OCI-LY7 (cell line): ENCODE measurements at regions not wholly inside any gene's neighbourhood (a gene's known extent, or its start where the extent isn't known, plus 50 kb on each side); places are given as distances from the start of the nearest gene placed in this dataset.

Experiments
- BruUV-seq: library from RNA; stranded (reverse); fragments of 400-500 nt; replicated peaks from 2 replicates; lab custom pipeline; 2021; lab: Mats Ljungman, UMichigan
- CTCF ChIA-PET: fragments of 300-600 bp; sonication (Branson Sonifier 250); formaldehyde crosslinking; loops from one replicate; lab custom pipeline; 2022; ENCODE audit warnings: antibody characterized with exemption; ENCODE audit not compliant: unreplicated experiment; lab: Charles Lee
- POLR2A ChIA-PET: fragments of 300-600 bp; sonication (Branson Sonifier 250); formaldehyde crosslinking; loops from one replicate; lab custom pipeline; 2022; ENCODE audit warnings: antibody characterized with exemption; lab: Charles Lee
- DNase-seq: peaks from one replicate; pipeline ENCODE4 v3.0.0-alpha.2; 2015; ENCODE audit warnings: low spot score
- H2AFZ ChIP-seq: fragments of 200-600 bp; sonication (generic), shearing (Covaris generic); 2 replicates; pipeline ENCODE4 v1.6.1; 2014; ENCODE audit warnings: mild to moderate bottlenecking, antibody characterized with exemption, low read length, moderate library complexity
- H3K27ac ChIP-seq: fragments of 200-600 bp; sonication (generic); 2 replicates; pipeline ENCODE4 v1.5.1; 2014; ENCODE audit warnings: mixed run types, low read depth, mild to moderate bottlenecking, moderate library complexity, low read length, inconsistent platforms; ENCODE audit not compliant: poor library complexity, severe bottlenecking
- H3K36me3 ChIP-seq: fragments of 200-600 bp; sonication (generic); 2 replicates; pipeline ENCODE4 v1.6.1; 2014; ENCODE audit warnings: mild to moderate bottlenecking, antibody characterized with exemption, low read length, moderate library complexity, mixed read lengths; ENCODE audit not compliant: insufficient read depth
- H3K4me1 ChIP-seq: fragments of 200-600 bp; sonication (generic); 2 replicates; pipeline ENCODE4 v1.5.1; 2014; ENCODE audit warnings: mild to moderate bottlenecking, low read length; ENCODE audit not compliant: insufficient read depth, poor library complexity, severe bottlenecking
- H3K4me2 ChIP-seq: fragments of 200-600 bp; sonication (generic); 2 replicates; pipeline ENCODE4 v1.6.1; 2014; ENCODE audit warnings: mild to moderate bottlenecking, low read length
- H3K4me3 ChIP-seq: fragments of 200-600 bp; sonication (generic); 2 replicates; pipeline ENCODE4 v1.5.1; 2014; ENCODE audit warnings: mild to moderate bottlenecking, low read depth, low read length; ENCODE audit not compliant: poor library complexity, severe bottlenecking
- H3K79me2 ChIP-seq: fragments of 200-600 bp; sonication (generic); 2 replicates; pipeline ENCODE4 v1.6.1; 2016; ENCODE audit warnings: low read depth, mild to moderate bottlenecking, low read length, moderate library complexity, mixed read lengths; ENCODE audit not compliant: insufficient read depth
- H3K9me2 ChIP-seq: fragments of 200-600 bp; sonication (generic); 2 replicates; pipeline ENCODE4 v1.6.1; 2016; ENCODE audit warnings: mild to moderate bottlenecking, low read length, mixed read lengths; ENCODE audit not compliant: insufficient read depth
- H3K9me3 ChIP-seq: fragments of 200-600 bp; sonication (generic); 2 replicates; pipeline ENCODE4 v1.6.1; 2014; ENCODE audit warnings: mild to moderate bottlenecking, mixed run types, low read length, mixed read lengths
- H4K20me1 ChIP-seq: fragments of 200-600 bp; sonication (generic); 2 replicates; pipeline ENCODE4 v1.6.1; 2014; ENCODE audit warnings: mild to moderate bottlenecking, antibody characterized with exemption, low read length, moderate library complexity, mixed read lengths; ENCODE audit not compliant: insufficient read depth
- EZH2phosphoT487 ChIP-seq: fragments of 200-600 bp; sonication (generic); IDR thresholded peaks from 2 replicates; pipeline ENCODE4 v1.6.1; 2018; ENCODE audit warnings: low read depth, borderline replicate concordance, mild to moderate bottlenecking, mixed run types, antibody characterized with exemption, low read length, moderate library complexity, mixed read lengths
- intact Hi-C: fragments of 100-400 bp; cut with micrococcal nuclease; formaldehyde crosslinking; loops from one replicate; pipeline ENCODE4 v1.10.0; 2022; ENCODE audit not compliant: unreplicated experiment
- TF ChIP-seq, protein P1 (sequence below): fragments of 200-600 bp; sonication (generic); conservative IDR thresholded peaks from 2 replicates; pipeline ENCODE4 v1.5.1; 2014; ENCODE audit warnings: mild to moderate bottlenecking, antibody characterized with exemption, low read length, moderate library complexity, mixed read lengths

DNA sequence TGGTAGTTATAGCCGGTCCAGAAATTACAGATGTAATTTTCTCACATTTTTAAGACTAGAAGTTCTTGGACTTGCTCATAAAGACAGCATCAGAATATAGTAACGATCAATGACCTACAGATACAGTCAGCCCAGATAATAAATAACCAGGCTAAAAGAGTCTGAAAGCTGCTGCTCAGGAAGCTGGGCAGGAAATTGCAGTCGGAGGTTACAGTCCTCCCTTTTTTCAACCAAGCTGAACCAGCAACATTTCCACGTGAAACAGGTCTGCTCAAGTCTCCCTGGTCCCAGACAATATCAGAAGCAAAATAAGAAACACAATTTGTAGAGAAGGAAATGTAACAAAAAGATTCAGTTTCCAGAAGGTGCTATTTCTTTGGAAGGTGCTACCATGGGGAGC lies 457.4 kb downstream of the SIPA1L2 start:
- no peak overlapping the region for H2AFZ ChIP-seq
- H3K4me1 ChIP-seq = no peaks in the 10 kb centered on the region
- no TSS peak for BruUV-seq
- POLR2A ChIA-PET = interaction anchor here (0.6 to 1.0 kb wide), 2 partner anchors 16 to 70 kb away, joined by 3 to 4 read pairs; no protein-coding TSS in a partner anchor
- H4K20me1 ChIP-seq = no peaks in the 10 kb centered on the region
- CTCF ChIA-PET = no interaction called here
- no peak for TF ChIP-seq EZH2phosphoT487
- TF ChIP-seq, protein P1, sequence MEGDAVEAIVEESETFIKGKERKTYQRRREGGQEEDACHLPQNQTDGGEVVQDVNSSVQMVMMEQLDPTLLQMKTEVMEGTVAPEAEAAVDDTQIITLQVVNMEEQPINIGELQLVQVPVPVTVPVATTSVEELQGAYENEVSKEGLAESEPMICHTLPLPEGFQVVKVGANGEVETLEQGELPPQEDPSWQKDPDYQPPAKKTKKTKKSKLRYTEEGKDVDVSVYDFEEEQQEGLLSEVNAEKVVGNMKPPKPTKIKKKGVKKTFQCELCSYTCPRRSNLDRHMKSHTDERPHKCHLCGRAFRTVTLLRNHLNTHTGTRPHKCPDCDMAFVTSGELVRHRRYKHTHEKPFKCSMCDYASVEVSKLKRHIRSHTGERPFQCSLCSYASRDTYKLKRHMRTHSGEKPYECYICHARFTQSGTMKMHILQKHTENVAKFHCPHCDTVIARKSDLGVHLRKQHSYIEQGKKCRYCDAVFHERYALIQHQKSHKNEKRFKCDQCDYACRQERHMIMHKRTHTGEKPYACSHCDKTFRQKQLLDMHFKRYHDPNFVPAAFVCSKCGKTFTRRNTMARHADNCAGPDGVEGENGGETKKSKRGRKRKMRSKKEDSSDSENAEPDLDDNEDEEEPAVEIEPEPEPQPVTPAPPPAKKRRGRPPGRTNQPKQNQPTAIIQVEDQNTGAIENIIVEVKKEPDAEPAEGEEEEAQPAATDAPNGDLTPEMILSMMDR = no peak
- no peak overlapping the region for H3K27ac ChIP-seq
- no peak overlapping the region for H3K4me2 ChIP-seq
- no peaks in the 10 kb centered on the region for H3K79me2 ChIP-seq
- no peak for DNase-seq
- H3K36me3 ChIP-seq = no peaks in the 10 kb centered on the region
- H3K9me3 ChIP-seq = no peaks in the 10 kb centered on the region
- no peaks in the 10 kb centered on the region for H3K9me2 ChIP-seq
- intact Hi-C loops = no loop called here
- H3K4me3 ChIP-seq = no peak overlapping the region

DNA sequence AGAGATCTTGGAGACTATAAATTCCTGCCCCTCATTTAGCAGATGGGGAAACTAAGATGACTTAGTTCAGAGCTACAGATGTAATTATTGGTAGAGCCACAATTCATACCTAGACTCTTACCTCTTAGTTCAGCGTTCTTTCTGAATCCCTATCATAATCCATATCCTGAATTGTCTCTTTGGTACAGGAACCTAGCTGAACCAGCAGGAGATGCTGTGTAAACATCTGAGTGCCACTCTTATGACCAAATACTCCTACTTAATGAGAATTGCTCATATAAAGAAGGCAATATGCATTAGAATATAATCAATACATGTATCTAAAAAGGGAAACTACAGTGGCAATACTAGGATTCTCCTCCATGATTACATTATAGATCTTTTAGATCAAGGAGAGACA lies 459.0 kb downstream of the SIPA1L2 start:
- Histone ChIP-seq H4K20me1 (no peaks in the 10 kb centered on the region), H3K9me2 (no peaks in the 10 kb centered on the region), H3K4me3 (no peak overlapping the region), H2AFZ (no peak overlapping the region), H3K4me1 (no peaks in the 10 kb centered on the region), H3K27ac (no peak overlapping the region), H3K36me3 (no peaks in the 10 kb centered on the region), H3K4me2 (no peak overlapping the region), H3K9me3 (no peaks in the 10 kb centered on the region), H3K79me2 (no peaks in the 10 kb centered on the region)
- DNase-seq = no peak
- TF ChIP-seq EZH2phosphoT487 = no peak
- TF ChIP-seq, protein P1 = no peak
- ChIA-PET CTCF (no interaction called here), POLR2A (no interaction called here)
- no TSS peak for BruUV-seq
- intact Hi-C loops = no loop called here

DNA sequence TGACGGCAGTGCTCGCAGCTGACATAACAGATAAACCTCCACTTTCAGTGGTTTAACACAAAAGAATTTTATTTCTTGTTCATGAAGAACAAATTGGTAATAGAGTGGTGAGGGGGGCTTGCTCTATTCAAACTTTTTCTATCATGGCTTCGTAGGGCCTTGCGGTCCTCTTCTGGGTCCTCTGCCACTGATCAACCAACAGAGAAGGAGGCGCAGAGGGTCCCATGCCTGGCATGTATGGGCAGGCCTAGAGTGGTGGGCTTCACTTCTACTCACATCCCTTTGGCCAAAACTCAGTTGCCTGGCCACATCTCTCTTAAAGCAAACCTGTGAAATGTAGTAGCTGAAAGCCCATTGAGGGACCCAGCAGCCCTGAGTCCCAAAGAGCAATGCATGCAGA lies 460.5 kb downstream of the SIPA1L2 start:
- no peak for DNase-seq
- no peak for TF ChIP-seq EZH2phosphoT487
- TF ChIP-seq, protein P1 = no peak
- Histone ChIP-seq H4K20me1 (no peaks in the 10 kb centered on the region), H3K4me2 (no peak overlapping the region), H3K36me3 (no peaks in the 10 kb centered on the region), H3K9me3 (no peaks in the 10 kb centered on the region), H3K79me2 (no peaks in the 10 kb centered on the region), H3K9me2 (no peaks in the 10 kb centered on the region), H3K4me3 (no peak overlapping the region), H2AFZ (no peak overlapping the region), H3K27ac (no peak overlapping the region), H3K4me1 (no peaks in the 10 kb centered on the region)
- ChIA-PET CTCF (no interaction called here), POLR2A (interaction anchor here (0.9 kb wide), 1 partner anchor 17 kb away, joined by 3 read pairs; no protein-coding TSS in a partner anchor)
- no TSS peak for BruUV-seq
- intact Hi-C loops = no loop called here
